HFFc6 (cell line): ENCODE measurements at regions not wholly inside any gene's neighbourhood (a gene's known extent, or its start where the extent isn't known, plus 50 kb on each side); places are given as distances from the start of the nearest gene placed in this dataset.

Experiments
- DNase-seq: peaks from one replicate; pipeline ENCODE4 v3.0.0-alpha.2; 2018
- H3K27ac Mint-ChIP-seq: 2 replicates; pipeline ENCODE4 v1.8.0; 2020; ENCODE audit warnings: mild to moderate bottlenecking, mixed read lengths
- H3K27me3 Mint-ChIP-seq: 2 replicates; pipeline ENCODE4 v1.8.0; 2021; ENCODE audit warnings: mild to moderate bottlenecking, moderate library complexity, mixed read lengths; ENCODE audit not compliant: insufficient read depth
- H3K36me3 Mint-ChIP-seq: 2 replicates; pipeline ENCODE4 v1.8.0; 2021; ENCODE audit warnings: low read depth, mixed read lengths
- H3K4me1 Mint-ChIP-seq: 2 replicates; pipeline ENCODE4 v1.8.0; 2020; ENCODE audit warnings: low read depth, mixed read lengths
- H3K4me3 Mint-ChIP-seq: 2 replicates; pipeline ENCODE4 v1.8.0; 2020; ENCODE audit warnings: mild to moderate bottlenecking, moderate library complexity, mixed read lengths
- H3K9me3 Mint-ChIP-seq: 2 replicates; pipeline ENCODE4 v1.8.0; 2020; ENCODE audit warnings: mild to moderate bottlenecking, mixed read lengths
- CTCF ChIP-seq: fragments of 200-600 bp; sonication (generic); IDR thresholded peaks from 2 replicates; pipeline ENCODE4 v1.5.0; 2021; ENCODE audit warnings: antibody characterized with exemption, mild to moderate bottlenecking

DNA sequence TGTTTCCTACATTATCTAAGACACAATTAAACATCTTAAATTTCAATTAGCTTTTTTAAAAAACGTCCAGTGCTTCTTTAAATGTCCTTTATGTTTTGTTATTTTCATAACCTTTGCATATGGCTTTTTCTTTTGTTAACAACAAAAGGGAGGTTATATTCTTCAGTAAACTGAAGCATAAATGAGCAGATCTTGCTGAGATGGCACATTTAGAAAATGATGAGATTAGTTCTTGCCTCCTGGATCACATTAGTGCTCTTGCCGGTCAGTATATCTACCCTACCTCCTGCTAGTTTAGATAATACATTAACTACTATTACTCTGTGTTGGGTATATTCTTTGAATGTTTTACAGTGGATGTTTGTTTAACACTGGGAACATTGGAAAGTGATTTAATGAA, 126.1 kb downstream of the DISP1 start:
- Mint-ChIP-seq H3K27me3 (peaks cover 4% of the 10 kb centered on the region), H3K9me3 (no peaks in the 10 kb centered on the region), H3K27ac (no peak overlapping the region), H3K36me3 (no peaks in the 10 kb centered on the region), H3K4me1 (peaks cover 14% of the 10 kb centered on the region), H3K4me3 (no peak overlapping the region)
- no peak for TF ChIP-seq CTCF
- DNase-seq: no peak

- peaks cover 14% of the 10 kb centered on the region for H3K4me1 Mint-ChIP-seq
- no peak overlapping the region for H3K27ac Mint-ChIP-seq
- no peak for DNase-seq
- no peaks in the 10 kb centered on the region for H3K36me3 Mint-ChIP-seq
- H3K27me3 Mint-ChIP-seq: peaks cover 4% of the 10 kb centered on the region
- TF ChIP-seq CTCF: no peak
- no peaks in the 10 kb centered on the region for H3K9me3 Mint-ChIP-seq
- no peak overlapping the region for H3K4me3 Mint-ChIP-seq
Measured at GRCh38 chr1:222941425-222941824, 126.6 kb downstream of the DISP1 start.

DNA sequence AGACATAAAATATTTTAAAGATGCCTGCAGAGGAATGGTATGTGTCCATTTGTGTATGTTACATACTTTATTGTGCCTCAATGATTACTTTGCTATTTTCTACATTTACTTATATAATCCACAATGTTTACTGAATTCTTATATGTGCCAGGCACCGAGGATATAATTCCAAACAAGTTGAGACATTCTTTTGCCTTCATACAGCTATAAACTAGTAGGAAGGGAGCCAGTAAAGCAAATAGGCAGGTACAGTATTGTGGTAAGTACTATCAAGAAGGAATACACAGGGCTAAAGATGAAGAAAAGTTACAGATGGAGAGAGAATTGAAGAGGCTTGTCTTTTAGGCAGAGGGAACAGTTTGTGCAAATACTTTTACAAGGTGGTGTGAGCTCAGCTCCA, 131.6 kb downstream of the DISP1 start:
- Mint-ChIP-seq H3K4me3 (no peak overlapping the region), H3K9me3 (no peaks in the 10 kb centered on the region), H3K36me3 (no peaks in the 10 kb centered on the region), H3K27me3 (0 out of 2 replicates have a peak, but pooled peaks cover 2% of the 10 kb centered on the region), H3K4me1 (peaks cover 15% of the 10 kb centered on the region), H3K27ac (no peak overlapping the region)
- no peak for TF ChIP-seq CTCF
- no peak for DNase-seq

- no peak for DNase-seq
- no peak overlapping the region for H3K4me3 Mint-ChIP-seq
- no peaks in the 10 kb centered on the region for H3K36me3 Mint-ChIP-seq
- 0 out of 2 replicates have a peak, but pooled peaks cover 2% of the 10 kb centered on the region for H3K27me3 Mint-ChIP-seq
- H3K9me3 Mint-ChIP-seq: no peaks in the 10 kb centered on the region
- no peak overlapping the region for H3K27ac Mint-ChIP-seq
- H3K4me1 Mint-ChIP-seq: peaks cover 14% of the 10 kb centered on the region
- no peak for TF ChIP-seq CTCF
Measured at GRCh38 chr1:222948079-222948478, 133.2 kb downstream of the DISP1 start.

DNA sequence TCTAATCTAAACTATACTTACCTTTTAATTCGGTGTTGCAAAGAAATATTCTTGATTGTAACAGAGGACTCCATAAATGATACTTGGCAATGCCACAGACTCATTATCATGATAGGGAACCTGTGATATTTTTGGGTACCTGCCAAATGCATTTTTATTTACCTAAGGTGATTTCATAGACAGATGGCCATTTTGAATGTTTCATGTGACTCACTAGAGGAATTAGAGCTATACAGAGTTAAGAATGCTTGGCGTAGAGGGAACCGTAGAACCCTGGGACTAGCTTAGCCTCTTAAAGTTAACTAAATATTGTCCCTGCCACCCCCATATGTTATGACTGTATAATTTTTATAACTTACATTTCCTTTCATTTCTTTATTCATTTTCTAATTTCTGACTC, 136.1 kb downstream of the DISP1 start:
- Mint-ChIP-seq H3K4me3 (no peak overlapping the region), H3K27ac (no peak overlapping the region), H3K27me3 (no peaks in the 10 kb centered on the region), H3K9me3 (no peaks in the 10 kb centered on the region), H3K4me1 (peaks cover 18% of the 10 kb centered on the region), H3K36me3 (no peaks in the 10 kb centered on the region)
- TF ChIP-seq CTCF: no peak
- DNase-seq: no peak

DNA sequence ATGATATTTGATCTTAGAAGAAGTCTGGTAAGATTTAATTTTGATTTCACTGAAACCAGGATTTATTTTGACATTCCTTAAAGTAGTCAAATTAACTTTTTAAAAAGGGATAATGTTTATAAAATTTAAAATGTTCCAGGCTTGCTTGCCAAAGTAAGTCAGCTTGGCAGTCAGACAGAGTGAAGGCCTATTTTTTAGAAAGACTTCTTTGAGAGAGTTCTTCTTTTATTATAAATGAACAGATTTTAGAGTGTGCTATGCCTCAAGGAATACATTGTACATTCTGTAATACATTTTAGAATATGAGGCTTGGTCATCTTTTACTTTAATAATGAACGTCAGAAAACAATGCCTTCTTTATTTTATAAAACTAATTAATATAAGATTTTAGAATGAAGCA, 138.7 kb downstream of the DISP1 start:
- H3K4me1 Mint-ChIP-seq: peaks cover 6% of the 10 kb centered on the region; the same call in 1 of the 2 replicates
- H3K9me3 Mint-ChIP-seq: no peaks in the 10 kb centered on the region
- DNase-seq: no peak
- H3K27ac Mint-ChIP-seq: no peak overlapping the region
- H3K4me3 Mint-ChIP-seq: no peak overlapping the region
- no peaks in the 10 kb centered on the region for H3K36me3 Mint-ChIP-seq
- TF ChIP-seq CTCF: no peak
- no peaks in the 10 kb centered on the region for H3K27me3 Mint-ChIP-seq
